Neural crest cell (in vitro differentiated cells): ENCODE measurements at regions not wholly inside any gene's neighbourhood (a gene's known extent, or its start where the extent isn't known, plus 50 kb on each side); places are given as distances from the start of the nearest gene placed in this dataset.
"Not testable (repeated sequence)": the region's sequence is repeated elsewhere in the genome, so short reads cannot be mapped to it uniquely, and the experiment has no call there.

Experiments
- DNase-seq: peaks from one replicate; pipeline ENCODE4 v3.0.0; 2021; ENCODE audit warnings: low read depth, mixed read lengths, low spot score
- H3K27ac Mint-ChIP-seq: one replicate; pipeline ENCODE4 v1.8.0; 2021; ENCODE audit warnings: mild to moderate bottlenecking, mixed read lengths; ENCODE audit not compliant: unreplicated experiment
- H3K27me3 Mint-ChIP-seq: 2 replicates; pipeline ENCODE4 v1.8.0; 2021; ENCODE audit warnings: low read depth, mild to moderate bottlenecking, mixed read lengths
- H3K36me3 Mint-ChIP-seq: 2 replicates; pipeline ENCODE4 v1.8.0; 2021; ENCODE audit warnings: low read depth, mild to moderate bottlenecking, mixed read lengths
- H3K4me1 Mint-ChIP-seq: 2 replicates; pipeline ENCODE4 v1.8.0; 2021; ENCODE audit warnings: mixed read lengths
- H3K4me3 Mint-ChIP-seq: one replicate; pipeline ENCODE4 v1.8.0; 2021; ENCODE audit warnings: mild to moderate bottlenecking, mixed read lengths
- H3K9me3 Mint-ChIP-seq: 2 replicates; pipeline ENCODE4 v1.8.0; 2021; ENCODE audit warnings: mixed read lengths
- TF ChIP-seq, protein P1 (sequence below): fragments of 200-600 bp; sonication (generic); conservative IDR thresholded peaks from 2 replicates; pipeline ENCODE4 v1.5.0; 2021; ENCODE audit warnings: antibody characterized with exemption, mild to moderate bottlenecking

DNA sequence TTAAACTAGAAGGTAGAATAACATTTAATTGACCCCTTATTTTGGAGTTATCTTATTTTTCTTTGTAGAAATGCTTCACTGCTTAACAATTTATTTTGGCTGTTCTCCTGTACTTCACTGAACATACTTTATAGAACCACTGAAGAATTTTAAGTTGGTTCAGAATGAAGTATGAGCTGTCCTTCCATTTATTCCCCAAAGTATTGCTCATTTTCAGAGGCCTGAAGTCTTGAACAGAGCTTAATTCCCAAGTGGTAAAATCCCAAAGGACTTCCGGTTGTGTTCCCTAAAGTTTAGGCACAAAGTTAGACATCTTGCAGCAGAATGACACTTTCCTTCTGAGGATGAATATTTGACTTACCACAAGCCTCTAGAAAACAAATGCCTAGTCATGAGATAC is 233.3 kb downstream of the TINAG start:
- Mint-ChIP-seq H3K36me3 (no peaks in the 10 kb centered on the region), H3K9me3 (no peaks in the 10 kb centered on the region), H3K4me3 (no peak overlapping the region), H3K4me1 (no peaks in the 10 kb centered on the region), H3K27ac (no peak overlapping the region), H3K27me3 (no peaks in the 10 kb centered on the region)
- TF ChIP-seq, protein P1, sequence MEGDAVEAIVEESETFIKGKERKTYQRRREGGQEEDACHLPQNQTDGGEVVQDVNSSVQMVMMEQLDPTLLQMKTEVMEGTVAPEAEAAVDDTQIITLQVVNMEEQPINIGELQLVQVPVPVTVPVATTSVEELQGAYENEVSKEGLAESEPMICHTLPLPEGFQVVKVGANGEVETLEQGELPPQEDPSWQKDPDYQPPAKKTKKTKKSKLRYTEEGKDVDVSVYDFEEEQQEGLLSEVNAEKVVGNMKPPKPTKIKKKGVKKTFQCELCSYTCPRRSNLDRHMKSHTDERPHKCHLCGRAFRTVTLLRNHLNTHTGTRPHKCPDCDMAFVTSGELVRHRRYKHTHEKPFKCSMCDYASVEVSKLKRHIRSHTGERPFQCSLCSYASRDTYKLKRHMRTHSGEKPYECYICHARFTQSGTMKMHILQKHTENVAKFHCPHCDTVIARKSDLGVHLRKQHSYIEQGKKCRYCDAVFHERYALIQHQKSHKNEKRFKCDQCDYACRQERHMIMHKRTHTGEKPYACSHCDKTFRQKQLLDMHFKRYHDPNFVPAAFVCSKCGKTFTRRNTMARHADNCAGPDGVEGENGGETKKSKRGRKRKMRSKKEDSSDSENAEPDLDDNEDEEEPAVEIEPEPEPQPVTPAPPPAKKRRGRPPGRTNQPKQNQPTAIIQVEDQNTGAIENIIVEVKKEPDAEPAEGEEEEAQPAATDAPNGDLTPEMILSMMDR: no peak
- DNase-seq: no peak

DNA sequence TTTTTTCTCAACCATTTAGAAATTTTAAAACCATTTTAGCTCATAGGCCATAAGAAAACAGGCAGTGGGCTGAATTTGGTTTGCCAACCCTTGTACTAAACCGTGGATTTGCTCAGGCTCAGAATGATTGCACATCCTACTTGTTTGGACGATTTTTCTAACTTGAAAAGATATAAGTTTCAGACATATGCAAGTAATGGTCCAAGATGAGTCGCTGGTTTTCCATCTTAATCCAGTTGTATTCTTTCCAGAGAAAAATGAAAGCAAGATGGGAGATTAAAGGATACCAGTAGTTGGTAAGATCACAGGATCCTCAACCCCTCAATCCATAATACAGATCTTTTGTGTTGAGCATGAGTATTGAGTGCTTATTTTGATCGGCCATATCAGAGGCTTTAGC is 250.9 kb downstream of the TINAG start:
- no peaks in the 10 kb centered on the region for H3K4me1 Mint-ChIP-seq
- H3K27ac Mint-ChIP-seq: no peak overlapping the region
- TF ChIP-seq, protein P1: no peak
- H3K27me3 Mint-ChIP-seq: no peaks in the 10 kb centered on the region
- H3K4me3 Mint-ChIP-seq: no peak overlapping the region
- no peak for DNase-seq
- H3K36me3 Mint-ChIP-seq: no peaks in the 10 kb centered on the region
- peaks cover 9% of the 10 kb centered on the region for H3K9me3 Mint-ChIP-seq

DNA sequence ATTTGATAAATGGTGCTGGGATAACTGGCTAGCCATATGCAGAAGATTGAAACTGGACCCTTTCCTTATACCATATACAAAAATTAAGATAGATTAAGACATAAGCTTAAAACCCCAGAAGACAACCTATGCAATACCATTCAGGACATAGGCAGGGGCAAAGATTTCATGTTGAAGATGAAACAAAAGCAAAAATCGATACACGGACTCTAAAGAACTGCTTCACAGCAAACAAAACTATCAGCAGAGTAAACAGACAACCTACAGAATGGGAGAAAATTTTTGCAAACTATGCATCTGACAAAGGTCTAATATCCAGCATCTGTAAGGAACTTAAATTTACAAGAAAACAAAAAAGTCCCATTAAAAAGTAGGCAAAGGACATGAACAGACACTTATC is 255.9 kb downstream of the TINAG start:
- not testable (repeated sequence) for H3K9me3 Mint-ChIP-seq, H3K4me1 Mint-ChIP-seq, H3K27me3 Mint-ChIP-seq, H3K4me3 Mint-ChIP-seq, DNase-seq, H3K36me3 Mint-ChIP-seq, H3K27ac Mint-ChIP-seq

DNA sequence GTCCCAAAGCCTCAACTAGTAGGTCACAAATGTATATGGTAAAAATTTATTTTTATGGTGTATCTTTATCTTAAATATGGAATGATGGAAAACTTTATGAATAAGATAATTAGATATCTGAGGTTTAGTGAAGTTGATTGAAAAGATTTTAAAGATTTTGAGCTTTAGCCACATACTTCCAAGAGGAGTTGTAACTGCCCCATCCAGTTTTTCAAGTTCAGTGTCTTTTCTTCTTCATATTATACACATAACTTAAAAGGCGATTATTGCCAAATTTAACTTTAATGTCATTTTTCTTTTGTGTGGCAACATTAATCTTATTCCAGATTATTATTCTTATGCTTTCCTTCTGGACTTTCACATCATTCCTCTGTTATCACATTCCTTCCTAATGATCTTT is 266.4 kb downstream of the TINAG start:
- TF ChIP-seq, protein P1: no peak
- H3K27me3 Mint-ChIP-seq: no peaks in the 10 kb centered on the region
- H3K36me3 Mint-ChIP-seq: no peaks in the 10 kb centered on the region
- no peak overlapping the region for H3K27ac Mint-ChIP-seq
- H3K9me3 Mint-ChIP-seq: peaks cover 3% of the 10 kb centered on the region
- H3K4me3 Mint-ChIP-seq: no peak overlapping the region
- H3K4me1 Mint-ChIP-seq: peaks cover 23% of the 10 kb centered on the region
- DNase-seq: no peak

DNA sequence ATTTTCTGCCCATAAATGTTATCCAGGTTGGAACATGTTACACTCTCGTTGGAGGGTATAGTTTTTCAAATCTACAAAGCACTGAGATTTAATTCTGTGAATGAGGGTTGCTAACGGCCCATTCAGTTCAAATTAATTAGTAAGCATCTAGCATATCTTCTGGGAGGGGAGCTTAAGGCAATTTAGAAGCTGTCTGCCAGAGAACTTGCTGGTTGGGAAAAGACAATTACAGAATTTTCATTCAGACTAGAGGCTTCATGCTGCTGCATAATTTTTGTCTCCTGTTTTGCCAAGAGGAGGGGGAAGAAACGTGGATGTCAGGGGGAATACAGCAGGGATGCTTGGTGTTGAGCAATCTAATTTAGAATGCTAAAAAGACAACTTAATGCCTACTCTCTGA is 268.3 kb upstream of the FAM83B start:
- Mint-ChIP-seq H3K27ac (peak overlapping the region; percentile 74), H3K4me3 (peak overlapping the region; percentile 50), H3K36me3 (peaks cover 3% of the 10 kb centered on the region), H3K9me3 (peaks cover 4% of the 10 kb centered on the region), H3K4me1 (peaks cover 26% of the 10 kb centered on the region), H3K27me3 (no peaks in the 10 kb centered on the region)
- TF ChIP-seq, protein P1: no peak
- DNase-seq: no peak

DNA sequence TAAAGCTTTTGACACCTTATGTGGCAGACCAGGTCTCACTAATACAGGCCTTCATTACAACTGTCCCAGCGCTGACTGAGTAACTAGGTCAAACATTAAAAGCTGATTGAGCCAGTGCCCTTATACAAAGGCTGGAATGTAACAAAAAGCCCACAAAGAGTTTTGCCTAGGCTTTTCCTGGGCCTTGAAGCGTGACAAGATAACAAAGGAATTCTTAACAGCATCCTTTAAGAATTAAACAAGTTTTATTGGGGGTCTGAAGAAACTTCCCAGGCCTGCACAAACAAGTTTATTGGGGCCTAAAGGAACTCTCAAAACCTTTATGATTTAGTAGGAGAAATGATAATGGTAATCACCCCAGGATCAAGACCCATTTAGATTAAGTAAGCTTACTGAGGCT is 267.6 kb upstream of the FAM83B start:
- DNase-seq: peak; percentile 1
- TF ChIP-seq, protein P1: no peak
- H3K27me3 Mint-ChIP-seq: no peaks in the 10 kb centered on the region
- H3K4me1 Mint-ChIP-seq: peaks cover 26% of the 10 kb centered on the region
- peaks cover 4% of the 10 kb centered on the region for H3K9me3 Mint-ChIP-seq
- H3K4me3 Mint-ChIP-seq: no peak overlapping the region
- H3K27ac Mint-ChIP-seq: no peak overlapping the region
- peaks cover 3% of the 10 kb centered on the region for H3K36me3 Mint-ChIP-seq
